ENCODE measurements at regions not wholly inside any gene's neighbourhood (a gene's known extent, or its start where the extent isn't known, plus 50 kb on each side); places are given as distances from the start of the nearest gene placed in this dataset.
"Not testable (repeated sequence)": the region's sequence is repeated elsewhere in the genome, so short reads cannot be mapped to it uniquely, and the experiment has no call there.

DNA sequence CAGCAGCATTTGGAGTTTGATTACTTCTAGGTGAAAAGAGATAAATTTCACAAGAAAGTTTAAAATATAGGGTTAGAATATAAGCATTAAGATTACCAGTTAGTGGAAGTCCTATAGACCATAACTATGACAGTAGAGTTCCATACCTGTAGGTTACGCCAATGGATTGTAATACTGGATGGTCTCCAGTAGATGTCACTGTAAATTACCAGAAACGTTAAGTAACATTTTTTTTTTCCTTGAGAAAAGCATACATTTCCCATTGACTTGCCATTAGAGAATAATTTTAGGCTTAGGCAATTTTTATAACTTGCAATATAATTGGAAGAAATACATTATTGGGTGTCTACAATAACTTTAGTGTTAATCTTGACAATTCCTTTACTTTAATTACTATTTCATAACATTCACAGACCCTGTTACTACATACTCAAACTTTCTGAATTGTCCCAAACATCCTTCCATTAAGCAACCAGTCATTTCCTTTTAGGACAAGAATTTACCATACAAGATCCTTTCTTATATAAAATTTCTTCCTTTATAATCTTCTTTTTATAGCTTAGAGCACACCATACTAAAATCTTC is 304.1 kb upstream of the TECRL start:
- H3K4me1 Mint-ChIP-seq: peaks cover 2% of the 10 kb centered on the region
- H3K27ac Mint-ChIP-seq: no peak overlapping the region
- TF ChIP-seq, protein P1, sequence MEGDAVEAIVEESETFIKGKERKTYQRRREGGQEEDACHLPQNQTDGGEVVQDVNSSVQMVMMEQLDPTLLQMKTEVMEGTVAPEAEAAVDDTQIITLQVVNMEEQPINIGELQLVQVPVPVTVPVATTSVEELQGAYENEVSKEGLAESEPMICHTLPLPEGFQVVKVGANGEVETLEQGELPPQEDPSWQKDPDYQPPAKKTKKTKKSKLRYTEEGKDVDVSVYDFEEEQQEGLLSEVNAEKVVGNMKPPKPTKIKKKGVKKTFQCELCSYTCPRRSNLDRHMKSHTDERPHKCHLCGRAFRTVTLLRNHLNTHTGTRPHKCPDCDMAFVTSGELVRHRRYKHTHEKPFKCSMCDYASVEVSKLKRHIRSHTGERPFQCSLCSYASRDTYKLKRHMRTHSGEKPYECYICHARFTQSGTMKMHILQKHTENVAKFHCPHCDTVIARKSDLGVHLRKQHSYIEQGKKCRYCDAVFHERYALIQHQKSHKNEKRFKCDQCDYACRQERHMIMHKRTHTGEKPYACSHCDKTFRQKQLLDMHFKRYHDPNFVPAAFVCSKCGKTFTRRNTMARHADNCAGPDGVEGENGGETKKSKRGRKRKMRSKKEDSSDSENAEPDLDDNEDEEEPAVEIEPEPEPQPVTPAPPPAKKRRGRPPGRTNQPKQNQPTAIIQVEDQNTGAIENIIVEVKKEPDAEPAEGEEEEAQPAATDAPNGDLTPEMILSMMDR (IDR thresholded peaks at IDR 0.05; ENCODE audit: unreplicated experiment): peak; percentile 62
- no peaks in the 10 kb centered on the region for H3K9me3 Mint-ChIP-seq
- H3K36me3 Mint-ChIP-seq: no peaks in the 10 kb centered on the region
- DNase-seq (ENCODE audit: low spot score in 2 of 2, unreplicated experiment in 2 of 2): no peak
- H3K27me3 Mint-ChIP-seq (ENCODE audit: low read depth): no peaks in the 10 kb centered on the region
- H3K4me3 Mint-ChIP-seq: no peak overlapping the region

- no peaks in the 10 kb centered on the region for H3K9me3 Mint-ChIP-seq
- TF ChIP-seq, protein P1 (IDR thresholded peaks at IDR 0.05; ENCODE audit: unreplicated experiment): no peak
- H3K4me1 Mint-ChIP-seq: no peaks in the 10 kb centered on the region
- H3K4me3 Mint-ChIP-seq: no peak overlapping the region
- H3K36me3 Mint-ChIP-seq: no peaks in the 10 kb centered on the region
- DNase-seq (ENCODE audit: low spot score in 2 of 2, unreplicated experiment in 2 of 2): no peak
- no peak overlapping the region for H3K27ac Mint-ChIP-seq
- H3K27me3 Mint-ChIP-seq (ENCODE audit: low read depth): no peaks in the 10 kb centered on the region
Measured at GRCh38 chr4:64712590-64712989, 303.3 kb upstream of the TECRL start.

DNA sequence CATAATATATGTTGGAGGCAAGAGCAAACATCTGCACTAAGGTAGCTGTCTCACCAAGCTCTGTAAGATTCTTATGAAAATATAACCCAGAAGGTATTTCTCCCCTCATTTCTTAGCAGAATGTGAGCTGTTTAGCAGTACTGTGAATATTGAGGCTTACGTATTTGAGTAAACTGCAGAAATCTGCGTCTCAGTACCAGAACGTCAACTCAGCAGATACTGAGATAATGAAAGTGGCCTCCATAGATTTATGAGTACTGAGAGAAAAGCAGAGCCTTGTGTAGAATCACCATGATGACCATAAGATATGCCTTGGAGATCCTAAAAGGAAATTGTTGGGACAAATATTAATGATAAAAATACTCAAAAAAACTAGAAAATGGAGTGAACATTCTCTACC is 296.7 kb upstream of the TECRL start:
- H3K27me3 Mint-ChIP-seq (ENCODE audit: low read depth): no peaks in the 10 kb centered on the region
- H3K27ac Mint-ChIP-seq: no peak overlapping the region
- peaks cover 9% of the 10 kb centered on the region for H3K9me3 Mint-ChIP-seq
- DNase-seq (ENCODE audit: low spot score in 2 of 2, unreplicated experiment in 2 of 2): no peak
- TF ChIP-seq, protein P1 (IDR thresholded peaks at IDR 0.05; ENCODE audit: unreplicated experiment): no peak
- H3K4me1 Mint-ChIP-seq: no peaks in the 10 kb centered on the region
- H3K4me3 Mint-ChIP-seq: no peak overlapping the region
- no peaks in the 10 kb centered on the region for H3K36me3 Mint-ChIP-seq

DNA sequence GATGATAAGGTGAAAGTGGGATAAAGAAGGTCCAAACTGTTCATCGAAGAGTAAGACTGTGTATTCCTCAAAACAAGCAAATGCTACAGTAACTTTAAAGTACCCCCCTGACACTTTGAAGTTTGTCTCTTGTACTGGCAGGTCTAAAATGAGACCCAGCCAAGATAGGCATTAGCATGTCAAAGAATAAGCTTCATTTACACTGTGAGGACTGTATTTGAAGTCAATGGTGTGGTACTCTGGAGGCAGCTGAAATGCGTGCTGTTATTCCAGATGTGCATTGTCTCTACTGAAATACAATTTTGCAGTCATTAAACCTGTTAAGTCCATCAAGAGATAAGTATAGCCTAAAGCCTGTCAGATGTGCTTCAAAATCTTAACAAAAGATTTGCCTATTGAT is 288.9 kb upstream of the TECRL start:
- TF ChIP-seq, protein P1 (IDR thresholded peaks at IDR 0.05; ENCODE audit: unreplicated experiment): no peak
- H3K9me3 Mint-ChIP-seq: no peaks in the 10 kb centered on the region
- DNase-seq (ENCODE audit: low spot score in 2 of 2, unreplicated experiment in 2 of 2): no peak
- no peaks in the 10 kb centered on the region for H3K36me3 Mint-ChIP-seq
- H3K27me3 Mint-ChIP-seq (ENCODE audit: low read depth): no peaks in the 10 kb centered on the region
- H3K27ac Mint-ChIP-seq: no peak overlapping the region
- H3K4me1 Mint-ChIP-seq: no peaks in the 10 kb centered on the region
- H3K4me3 Mint-ChIP-seq: no peak overlapping the region

GRCh38 chr4:64682946-64683345 is 273.7 kb upstream of the TECRL start:
- H3K27me3 Mint-ChIP-seq (ENCODE audit: low read depth): no peaks in the 10 kb centered on the region
- H3K36me3 Mint-ChIP-seq: no peaks in the 10 kb centered on the region
- no peak overlapping the region for H3K27ac Mint-ChIP-seq
- no peaks in the 10 kb centered on the region for H3K4me1 Mint-ChIP-seq
- TF ChIP-seq, protein P1 (IDR thresholded peaks at IDR 0.05; ENCODE audit: unreplicated experiment): no peak
- H3K4me3 Mint-ChIP-seq: no peak overlapping the region
- no peak for DNase-seq (ENCODE audit: low spot score in 2 of 2, unreplicated experiment in 2 of 2)
- H3K9me3 Mint-ChIP-seq: peaks cover 5% of the 10 kb centered on the region

DNA sequence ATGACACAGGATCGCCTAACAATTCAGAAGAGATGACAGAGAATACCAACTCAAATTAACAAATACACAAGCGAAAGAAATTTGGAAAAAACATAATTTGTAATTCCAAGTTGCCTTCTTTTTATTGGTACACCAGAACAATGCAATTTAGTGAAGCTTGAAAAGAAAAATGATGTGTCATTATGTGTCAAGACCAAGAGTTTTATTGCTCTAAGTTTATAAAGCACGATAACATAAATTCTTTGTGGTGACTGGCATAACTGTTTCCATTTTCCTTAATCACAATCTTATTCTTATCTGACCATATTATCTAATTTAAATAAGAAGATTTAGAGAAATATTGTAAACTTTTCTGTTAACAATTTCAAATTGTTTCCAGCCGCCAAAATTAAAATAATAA is 273.2 kb upstream of the TECRL start:
- TF ChIP-seq, protein P1 (IDR thresholded peaks at IDR 0.05; ENCODE audit: unreplicated experiment): no peak
- H3K27me3 Mint-ChIP-seq (ENCODE audit: low read depth): no peaks in the 10 kb centered on the region
- H3K4me3 Mint-ChIP-seq: no peak overlapping the region
- H3K4me1 Mint-ChIP-seq: no peaks in the 10 kb centered on the region
- no peak overlapping the region for H3K27ac Mint-ChIP-seq
- H3K9me3 Mint-ChIP-seq: peaks cover 6% of the 10 kb centered on the region
- no peaks in the 10 kb centered on the region for H3K36me3 Mint-ChIP-seq
- DNase-seq (ENCODE audit: low spot score in 2 of 2, unreplicated experiment in 2 of 2): no peak

DNA sequence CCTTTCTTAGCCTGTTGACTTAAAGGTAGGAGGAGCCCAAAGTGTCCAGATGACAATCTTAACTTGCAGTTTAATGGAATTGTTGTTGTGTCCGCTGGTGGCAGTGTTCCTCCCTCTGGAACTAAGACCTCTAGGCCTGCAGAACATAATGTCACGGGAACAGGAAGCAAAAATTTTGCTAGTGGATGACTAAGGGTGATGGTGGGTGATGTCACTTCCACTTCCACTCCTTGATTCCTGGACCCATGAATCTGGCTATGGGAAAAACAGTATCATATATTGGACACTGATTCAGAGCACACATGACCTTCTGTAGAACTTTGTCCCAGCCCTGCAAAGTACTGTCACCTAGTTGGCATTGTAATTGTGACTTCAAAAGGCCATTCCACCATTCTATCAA is 263.9 kb upstream of the TECRL start:
- H3K4me3 Mint-ChIP-seq; H3K36me3 Mint-ChIP-seq; H3K27me3 Mint-ChIP-seq (ENCODE audit: low read depth); H3K4me1 Mint-ChIP-seq; DNase-seq (ENCODE audit: low spot score in 2 of 2, unreplicated experiment in 2 of 2); H3K27ac Mint-ChIP-seq: not testable (repeated sequence)
- H3K9me3 Mint-ChIP-seq: peaks cover 49% of the 10 kb centered on the region
